CD4-positive, alpha-beta T cell (primary cell): ENCODE measurements at regions not wholly inside any gene's neighbourhood (a gene's known extent, or its start where the extent isn't known, plus 50 kb on each side); places are given as distances from the start of the nearest gene placed in this dataset.
"Not testable (repeated sequence)": the region's sequence is repeated elsewhere in the genome, so short reads cannot be mapped to it uniquely, and the experiment has no call there.

Experiments
- ATAC-seq: fragments of 200-7000 bp; cut with Tn5 transposase; one replicate; pipeline ENCODE4 v1.10.0; 2022; ENCODE audit warnings: mild to moderate bottlenecking; ENCODE audit not compliant: poor library complexity
- CTCF ChIA-PET: fragments of 350-600 bp; sonication (Branson Sonifier 250); formaldehyde crosslinking; loops from one replicate; lab custom pipeline; 2021; ENCODE audit warnings: antibody characterized with exemption, inconsistent platforms; lab: Charles Lee
- POLR2A ChIA-PET: fragments of 350-600 bp; sonication (Branson Sonifier 250); formaldehyde crosslinking; loops from one replicate; lab custom pipeline; 2021; ENCODE audit warnings: antibody characterized with exemption, inconsistent platforms; lab: Charles Lee
- DNase-seq, 14 experiments: peaks; one replicate each; pipeline ENCODE4 v3.0.0-alpha.2; 2013 to 2020; ENCODE audit warnings: mixed read lengths in 2 of 14
- H3K27ac ChIP-seq, 2 donors: one replicate each; pipeline versions ENCODE4 v1.5.1 to v1.7.0; 2013; ENCODE audit warnings: low read length in 2 of 2, low read depth in 1 of 2, mild to moderate bottlenecking in 1 of 2
- H3K27me3 ChIP-seq, 2 experiments: 1 replicate in 1 of 2; 2 replicates in 1 of 2; pipeline versions ENCODE4 v1.6.1 to v1.7.0; 2013; ENCODE audit warnings: low read length in 2 of 2, control low read depth in 1 of 2, mild to moderate bottlenecking in 1 of 2, moderate library complexity in 1 of 2; ENCODE audit not compliant: insufficient read depth in 2 of 2, control insufficient read depth in 1 of 2
- H3K36me3 ChIP-seq: one replicate; pipeline ENCODE4 v1.6.1; 2013; ENCODE audit warnings: low read length, control low read depth; ENCODE audit not compliant: insufficient read depth
- H3K4me1 ChIP-seq: one replicate; pipeline ENCODE4 v1.6.1; 2013; ENCODE audit warnings: low read length, control low read depth; ENCODE audit not compliant: insufficient read depth
- H3K4me3 ChIP-seq: one replicate; pipeline ENCODE4 v1.5.1; 2013; ENCODE audit warnings: mild to moderate bottlenecking, low read length, moderate library complexity
- H3K9me3 ChIP-seq, 2 experiments: 1 replicate in 1 of 2; 2 replicates in 1 of 2; pipeline versions ENCODE4 v1.6.1 to v1.7.0; 2013; ENCODE audit warnings: low read length in 2 of 2, mild to moderate bottlenecking in 2 of 2, control low read depth in 1 of 2, moderate library complexity in 1 of 2; ENCODE audit not compliant: control insufficient read depth in 1 of 2, insufficient read depth in 1 of 2
- H3K27ac Mint-ChIP-seq: one replicate; pipeline ENCODE4 v1.8.0; 2020; ENCODE audit warnings: mixed read lengths
- H3K27me3 Mint-ChIP-seq: one replicate; pipeline ENCODE4 v1.8.0; 2021; ENCODE audit warnings: mixed read lengths
- H3K36me3 Mint-ChIP-seq: one replicate; pipeline ENCODE4 v1.8.0; 2021; ENCODE audit warnings: low read depth, mixed read lengths
- H3K4me1 Mint-ChIP-seq: one replicate; pipeline ENCODE4 v1.8.0; 2021; ENCODE audit warnings: low read depth, mixed read lengths
- H3K4me3 Mint-ChIP-seq: one replicate; pipeline ENCODE4 v1.8.0; 2020; ENCODE audit warnings: mild to moderate bottlenecking, mixed read lengths
- H3K9me3 Mint-ChIP-seq: one replicate; pipeline ENCODE4 v1.8.0; 2020; ENCODE audit warnings: mixed read lengths
- CTCF ChIP-seq: fragments of 200-600 bp; IDR thresholded peaks from one replicate; pipeline ENCODE4 v1.8.0; 2022; ENCODE audit warnings: antibody characterized with exemption, mild to moderate bottlenecking
- intact Hi-C, 2 experiments: fragments of 100-400 bp; cut with DNase I in 1 of 2; cut with micrococcal nuclease in 1 of 2; formaldehyde crosslinking; loops; one replicate each; pipeline versions ENCODE4 v1.15.1 to v1.9.0; 2023 to 2025; cut with DNase I, micrococcal nuclease

GRCh38 chr20:26160916-26161315, 464.3 kb upstream of the ZNF337 start:
- H3K4me3 ChIP-seq, ATAC-seq, H3K4me1 ChIP-seq, H3K36me3 ChIP-seq, H3K27me3 Mint-ChIP-seq, DNase-seq, POLR2A ChIA-PET, H3K27ac ChIP-seq, CTCF ChIA-PET, H3K27ac Mint-ChIP-seq, H3K4me1 Mint-ChIP-seq, H3K27me3 ChIP-seq, H3K36me3 Mint-ChIP-seq, H3K4me3 Mint-ChIP-seq, H3K9me3 ChIP-seq, H3K9me3 Mint-ChIP-seq, intact Hi-C loops: not testable (repeated sequence)

DNA sequence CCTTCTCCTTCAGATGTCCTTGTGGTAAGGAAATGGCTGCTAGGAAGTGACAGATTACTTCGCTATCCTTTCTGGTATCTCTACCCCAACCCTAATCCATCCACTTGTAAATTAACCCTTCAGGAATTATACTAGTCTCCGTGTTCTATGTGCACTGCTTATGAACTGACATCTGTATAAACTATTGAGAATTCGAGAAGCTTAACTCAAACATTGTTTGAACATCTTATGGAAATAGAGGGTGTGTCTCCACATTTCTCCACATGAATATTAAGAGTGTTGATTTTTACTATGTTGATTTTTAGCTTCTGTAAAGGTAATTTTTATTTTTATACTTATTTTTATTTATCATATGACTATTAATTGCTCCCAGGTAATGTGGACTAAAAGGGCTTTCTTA, 457.6 kb upstream of the ZNF337 start:
- no peak for TF ChIP-seq CTCF
- Mint-ChIP-seq H3K9me3 (no peaks in the 10 kb centered on the region), H3K36me3 (no peaks in the 10 kb centered on the region), H3K27me3 (peaks cover 14% of the 10 kb centered on the region), H3K4me1 (no peaks in the 10 kb centered on the region), H3K27ac (no peak overlapping the region), H3K4me3 (no peak overlapping the region)
- H3K27me3 ChIP-seq = no peaks in the 10 kb centered on the region
- DNase-seq (no peak), ATAC-seq (no peak)
- ChIA-PET CTCF (no interaction called here), POLR2A (no interaction called here)
- H3K4me1 ChIP-seq = no peaks in the 10 kb centered on the region
- intact Hi-C loops = no loop called here
- H3K9me3 ChIP-seq = peaks cover 0 to 4% of the 10 kb centered on the region in 2 experiments
- H3K36me3 ChIP-seq = no peaks in the 10 kb centered on the region
- no peak overlapping the region for H3K27ac ChIP-seq
- no peak overlapping the region for H3K4me3 ChIP-seq

DNA sequence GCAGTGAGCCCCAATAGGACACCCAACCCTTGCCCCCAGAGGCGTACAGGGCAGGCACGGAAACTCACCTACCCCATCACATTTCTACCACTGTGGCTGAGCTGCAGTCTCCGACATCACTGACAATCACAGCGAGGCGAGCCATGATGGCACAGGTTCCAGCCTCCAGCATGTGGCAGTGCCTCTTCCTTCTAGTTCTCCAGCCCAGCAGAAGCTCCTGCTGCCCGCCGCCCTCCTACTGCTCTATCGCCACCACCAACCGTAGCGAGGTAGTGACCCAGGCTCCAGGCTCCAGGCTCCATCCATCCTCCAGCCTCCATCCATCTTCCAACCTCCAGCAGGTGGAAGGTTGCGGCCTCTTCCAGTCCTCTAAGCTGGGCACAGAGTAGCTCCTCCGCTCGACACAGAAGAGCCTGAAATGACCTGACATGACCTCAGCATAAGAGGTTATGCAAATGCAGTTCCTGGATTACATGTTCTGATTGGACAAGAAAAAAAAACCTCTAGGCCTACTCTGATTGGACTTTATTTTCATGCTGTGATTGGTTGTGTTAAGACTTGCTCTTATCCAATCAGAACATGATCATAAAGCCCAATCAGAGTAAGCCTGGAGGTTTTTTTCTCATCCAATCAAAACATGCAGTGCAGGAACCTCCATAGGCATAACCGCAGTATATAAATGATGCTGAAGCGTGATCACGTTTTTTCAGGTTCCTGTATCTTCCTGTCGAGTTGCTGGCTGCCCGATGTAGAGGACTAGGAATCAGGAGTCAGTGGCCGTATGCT, 438.9 kb upstream of the ZNF337 start:
- H3K9me3 Mint-ChIP-seq = no peaks in the 10 kb centered on the region
- H3K27me3 Mint-ChIP-seq = no peaks in the 10 kb centered on the region
- Histone ChIP-seq H3K4me3 (no peak overlapping the region), H3K27me3 (no peaks in the 10 kb centered on the region), H3K36me3 (no peaks in the 10 kb centered on the region), H3K9me3 (peaks cover 0 to 16% of the 10 kb centered on the region in 2 experiments), H3K4me1 (no peaks in the 10 kb centered on the region), H3K27ac (no peak overlapping the region)
- no peaks in the 10 kb centered on the region for H3K36me3 Mint-ChIP-seq
- H3K4me3 Mint-ChIP-seq = no peak overlapping the region
- DNase-seq (no peak), ATAC-seq (no peak)
- no peak for TF ChIP-seq CTCF
- intact Hi-C loops = no loop called here
- POLR2A ChIA-PET = no interaction called here
- no peaks in the 10 kb centered on the region for H3K4me1 Mint-ChIP-seq
- CTCF ChIA-PET = no interaction called here
- H3K27ac Mint-ChIP-seq = no peak overlapping the region

DNA sequence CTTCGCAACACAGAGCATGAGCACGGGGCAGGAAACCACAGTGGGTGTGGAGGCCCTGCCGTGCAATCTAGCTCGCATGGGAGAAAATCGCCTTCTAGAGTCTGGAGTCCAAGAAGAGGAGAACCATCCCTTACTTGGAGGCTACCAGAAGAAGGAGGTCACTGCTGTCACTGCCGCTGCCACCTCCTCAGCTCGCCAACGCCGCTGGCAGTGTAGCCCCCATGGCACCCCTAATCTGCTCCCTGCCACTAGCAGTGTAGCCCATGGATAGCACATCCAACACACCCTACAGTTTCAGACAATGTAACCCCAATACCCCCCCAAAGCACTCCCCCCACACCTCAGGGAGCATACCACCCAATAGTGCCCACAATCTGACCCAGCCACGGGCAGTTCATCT, 438.0 kb upstream of the ZNF337 start:
- Mint-ChIP-seq H3K9me3 (no peaks in the 10 kb centered on the region), H3K4me3 (no peak overlapping the region), H3K27ac (no peak overlapping the region), H3K36me3 (no peaks in the 10 kb centered on the region), H3K4me1 (no peaks in the 10 kb centered on the region), H3K27me3 (no peaks in the 10 kb centered on the region)
- no peak overlapping the region for H3K27ac ChIP-seq
- ChIA-PET CTCF (no interaction called here), POLR2A (no interaction called here)
- ATAC-seq (no peak), DNase-seq (peak in 1 of 14 experiments; percentile 4)
- H3K27me3 ChIP-seq = no peaks in the 10 kb centered on the region
- no peaks in the 10 kb centered on the region for H3K4me1 ChIP-seq
- H3K9me3 ChIP-seq = peaks cover 0 to 16% of the 10 kb centered on the region in 2 experiments
- H3K36me3 ChIP-seq = no peaks in the 10 kb centered on the region
- intact Hi-C loops = no loop called here
- no peak overlapping the region for H3K4me3 ChIP-seq
- TF ChIP-seq CTCF = no peak

DNA sequence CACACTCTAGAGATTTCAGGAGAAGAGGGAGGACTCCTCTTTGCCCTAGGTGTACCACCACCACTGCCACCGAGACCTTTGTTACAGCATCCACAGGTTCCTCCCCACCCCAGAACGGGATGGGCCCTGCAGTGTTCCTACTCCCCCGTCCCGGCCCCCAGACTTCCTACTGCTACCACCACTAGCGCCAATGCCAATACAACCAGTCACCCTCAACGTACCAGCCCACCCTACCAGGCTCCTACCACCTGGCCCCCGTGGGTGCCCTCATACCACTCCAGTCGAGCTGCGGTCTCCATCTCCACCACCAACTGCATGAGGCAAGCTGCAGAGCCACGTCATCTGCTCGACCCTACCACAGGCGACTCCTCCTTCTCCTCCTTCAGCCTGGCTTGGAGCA, 437.1 kb upstream of the ZNF337 start:
- H3K27me3 ChIP-seq, H3K36me3 ChIP-seq, intact Hi-C loops, POLR2A ChIA-PET, H3K4me1 ChIP-seq, H3K4me1 Mint-ChIP-seq, H3K27ac ChIP-seq, H3K4me3 Mint-ChIP-seq, ATAC-seq, H3K4me3 ChIP-seq, H3K36me3 Mint-ChIP-seq, H3K27ac Mint-ChIP-seq, H3K9me3 Mint-ChIP-seq, DNase-seq, CTCF ChIA-PET, H3K27me3 Mint-ChIP-seq: not testable (repeated sequence)
- peaks cover 0 to 16% of the 10 kb centered on the region in 2 experiments for H3K9me3 ChIP-seq
